Right lobe of liver (tissue), 4 donors: ENCODE measurements at regions not wholly inside any gene's neighbourhood (a gene's known extent, or its start where the extent isn't known, plus 50 kb on each side); places are given as distances from the start of the nearest gene placed in this dataset.

ENCODE experiments used
- CTCF ChIP-seq, 4 donors: fragments of 200-600 bp in 3 of 4; fragments of 450-650 bp in 1 of 4; IDR thresholded peaks; one replicate each; pipeline versions ENCODE4 v1.5.1 to v1.8.0; 2016 to 2022; ENCODE audit warnings: antibody characterized with exemption in 4 of 4, mild to moderate bottlenecking in 2 of 4
- POLR2A ChIP-seq: fragments of 450-650 bp; IDR thresholded peaks from one replicate; pipeline ENCODE4 v1.6.1; 2017; ENCODE audit warnings: antibody characterized with exemption, mild to moderate bottlenecking
- donor health status: DM: no; HTN: no; CAD: no.
- donor health status: DM: no; HTN: no; CAD: no.
- donor health status: DM: no; HTN: yes; CAD: no.

- TF ChIP-seq CTCF (IDR thresholded peaks at IDR 0.05) (no peak), POLR2A (no peak)
Measured at GRCh38 chr1:60947367-60947766, 135.0 kb upstream of the NFIA start.
